ENCODE measurements at regions not wholly inside any gene's neighbourhood (a gene's known extent, or its start where the extent isn't known, plus 50 kb on each side); places are given as distances from the start of the nearest gene placed in this dataset.
A peak's percentile ranks its signal among the peaks of the same experiment; 100 is the strongest.

- H3K4me3 ChIP-seq (ENCODE audit: low read depth, low read length) = no peak overlapping the region
- TF ChIP-seq, protein P1, sequence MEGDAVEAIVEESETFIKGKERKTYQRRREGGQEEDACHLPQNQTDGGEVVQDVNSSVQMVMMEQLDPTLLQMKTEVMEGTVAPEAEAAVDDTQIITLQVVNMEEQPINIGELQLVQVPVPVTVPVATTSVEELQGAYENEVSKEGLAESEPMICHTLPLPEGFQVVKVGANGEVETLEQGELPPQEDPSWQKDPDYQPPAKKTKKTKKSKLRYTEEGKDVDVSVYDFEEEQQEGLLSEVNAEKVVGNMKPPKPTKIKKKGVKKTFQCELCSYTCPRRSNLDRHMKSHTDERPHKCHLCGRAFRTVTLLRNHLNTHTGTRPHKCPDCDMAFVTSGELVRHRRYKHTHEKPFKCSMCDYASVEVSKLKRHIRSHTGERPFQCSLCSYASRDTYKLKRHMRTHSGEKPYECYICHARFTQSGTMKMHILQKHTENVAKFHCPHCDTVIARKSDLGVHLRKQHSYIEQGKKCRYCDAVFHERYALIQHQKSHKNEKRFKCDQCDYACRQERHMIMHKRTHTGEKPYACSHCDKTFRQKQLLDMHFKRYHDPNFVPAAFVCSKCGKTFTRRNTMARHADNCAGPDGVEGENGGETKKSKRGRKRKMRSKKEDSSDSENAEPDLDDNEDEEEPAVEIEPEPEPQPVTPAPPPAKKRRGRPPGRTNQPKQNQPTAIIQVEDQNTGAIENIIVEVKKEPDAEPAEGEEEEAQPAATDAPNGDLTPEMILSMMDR (IDR thresholded peaks at IDR 0.05; ENCODE audit: insufficient read depth, low read depth, low read length) = no peak
- DNase-seq (ENCODE audit: low read depth) = no peak
Observed at GRCh38 chr1:96987186-96987703, 265.7 kb downstream of the PTBP2 start.

DNA sequence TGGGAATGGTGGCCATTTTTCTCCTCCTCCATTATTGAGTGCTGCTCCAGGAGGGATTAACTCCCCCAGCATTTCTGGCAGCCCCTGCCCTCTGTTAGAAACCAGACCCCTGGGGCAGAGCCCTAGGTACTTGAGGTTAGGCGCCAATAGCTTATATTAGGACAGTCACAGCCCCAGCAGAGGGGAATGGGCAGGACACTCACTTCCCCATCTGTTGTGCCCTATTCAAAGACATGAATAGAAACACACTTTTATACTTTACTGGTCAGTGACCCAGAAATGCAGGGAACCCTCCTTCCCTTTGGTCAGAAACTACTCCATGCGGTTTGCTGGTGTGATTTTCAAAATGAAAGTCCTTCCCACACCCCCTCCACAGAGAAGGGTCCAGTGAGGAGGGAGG, 267.7 kb downstream of the PTBP2 start:
- DNase-seq (ENCODE audit: low read depth) = no peak
- TF ChIP-seq, protein P1 (IDR thresholded peaks at IDR 0.05; ENCODE audit: insufficient read depth, low read depth, low read length) = no peak
- no peak overlapping the region for H3K4me3 ChIP-seq (ENCODE audit: low read depth, low read length)

- no peak for DNase-seq (ENCODE audit: low read depth)
- no peak overlapping the region for H3K4me3 ChIP-seq (ENCODE audit: low read depth, low read length)
- TF ChIP-seq, protein P1 (IDR thresholded peaks at IDR 0.05; ENCODE audit: insufficient read depth, low read depth, low read length) = no peak
Observed at GRCh38 chr1:96990136-96990535, 268.6 kb downstream of the PTBP2 start.

GRCh38 chr1:96991261-96991660, 269.7 kb downstream of the PTBP2 start:
- TF ChIP-seq, protein P1 (IDR thresholded peaks at IDR 0.05; ENCODE audit: insufficient read depth, low read depth, low read length) = no peak
- H3K4me3 ChIP-seq (ENCODE audit: low read depth, low read length) = no peak overlapping the region
- no peak for DNase-seq (ENCODE audit: low read depth)

DNA sequence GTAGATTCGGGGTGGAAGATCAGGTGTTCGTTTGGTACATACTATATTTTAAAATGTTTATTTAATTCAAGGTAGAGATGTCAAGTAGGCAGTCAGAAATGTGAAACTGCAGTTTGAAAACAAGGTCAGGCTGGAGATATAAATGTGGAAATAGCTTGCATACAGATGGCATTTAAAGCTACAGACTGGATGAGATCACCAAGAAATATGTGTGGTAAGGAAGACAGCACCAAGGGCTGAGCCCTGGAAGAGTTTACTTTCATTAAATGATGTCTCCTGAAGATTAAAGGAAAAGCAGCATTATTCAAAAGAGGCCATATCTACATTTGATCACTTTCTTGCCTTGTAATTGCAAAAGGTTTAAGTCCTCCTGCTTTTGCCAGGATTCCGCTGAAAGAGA, 271.3 kb downstream of the PTBP2 start:
- DNase-seq (ENCODE audit: low read depth) = peak; percentile 33
- no peak overlapping the region for H3K4me3 ChIP-seq (ENCODE audit: low read depth, low read length)
- TF ChIP-seq, protein P1 (IDR thresholded peaks at IDR 0.05; ENCODE audit: insufficient read depth, low read depth, low read length) = no peak

DNA sequence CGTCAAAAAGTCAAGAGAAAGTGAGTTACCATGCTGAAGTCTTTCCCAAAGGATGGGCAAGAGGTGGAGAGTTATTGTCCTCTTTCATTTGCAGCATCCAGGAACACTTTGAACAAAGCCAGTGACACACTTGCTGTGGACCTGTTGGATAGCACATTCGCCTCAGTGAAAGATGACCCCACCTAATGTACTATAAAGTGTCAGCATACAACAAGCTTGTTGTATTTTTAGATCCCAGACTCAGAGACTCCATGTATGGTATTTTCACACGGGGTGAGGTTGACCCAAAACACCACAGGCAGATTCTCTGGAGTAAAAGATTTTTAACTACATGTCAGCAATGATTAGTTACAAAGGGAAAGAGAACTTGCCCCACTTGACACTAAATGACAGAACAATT, 273.8 kb downstream of the PTBP2 start:
- peak; percentile 38 for DNase-seq (ENCODE audit: low read depth)
- H3K4me3 ChIP-seq (ENCODE audit: low read depth, low read length) = no peak overlapping the region
- TF ChIP-seq, protein P1 (IDR thresholded peaks at IDR 0.05; ENCODE audit: insufficient read depth, low read depth, low read length) = no peak

DNA sequence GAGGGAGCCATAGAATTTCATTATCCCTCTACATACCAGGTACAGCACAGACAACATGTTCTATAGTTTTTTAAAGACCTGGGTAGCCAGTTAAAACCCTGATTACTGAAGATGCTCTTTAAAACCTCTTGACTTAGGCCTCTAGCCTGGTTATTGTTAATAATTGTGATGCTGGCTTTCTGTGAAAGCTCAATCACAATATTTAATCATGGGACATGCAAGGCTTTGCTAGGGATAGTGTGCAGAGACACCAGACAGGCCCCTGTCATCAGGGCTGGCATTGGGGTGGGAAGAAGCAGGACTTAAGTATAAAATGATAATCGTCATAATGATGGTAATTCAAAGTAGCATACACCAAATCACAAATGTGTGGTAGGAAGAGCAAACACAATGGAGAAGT, 274.4 kb downstream of the PTBP2 start:
- no peak overlapping the region for H3K4me3 ChIP-seq (ENCODE audit: low read depth, low read length)
- no peak for DNase-seq (ENCODE audit: low read depth)
- TF ChIP-seq, protein P1 (IDR thresholded peaks at IDR 0.05; ENCODE audit: insufficient read depth, low read depth, low read length) = no peak
